Ovary (tissue), 7 donors: ENCODE measurements at regions not wholly inside any gene's neighbourhood (a gene's known extent, or its start where the extent isn't known, plus 50 kb on each side); places are given as distances from the start of the nearest gene placed in this dataset.

Experiments used
- DNase-seq, 5 donors: peaks; one replicate each; pipeline ENCODE4 v3.0.0-alpha.2; 2019 to 2020
- H3K27ac ChIP-seq, 2 donors: fragments of 200-600 bp; one replicate each; pipeline versions ENCODE4 v1.5.1 to v1.8.0; 2019 to 2022
- H3K27me3 ChIP-seq: fragments of 200-600 bp; one replicate; pipeline ENCODE4 v1.8.0; 2022
- H3K36me3 ChIP-seq: fragments of 200-600 bp; sonication (generic); one replicate; pipeline ENCODE4 v1.5.1; 2019
- H3K4me1 ChIP-seq: one replicate; pipeline ENCODE4 v1.8.1; 2013; ENCODE audit warnings: mild to moderate bottlenecking, moderate library complexity; ENCODE audit not compliant: insufficient read depth
- H3K4me3 ChIP-seq: fragments of 200-600 bp; sonication (generic); one replicate; pipeline ENCODE4 v1.5.1; 2017
- H3K9me3 ChIP-seq, 2 donors: fragments of 200-600 bp in 1 of 2; sonication (generic) in 1 of 2; one replicate each; pipeline versions ENCODE4 v1.5.1 to v1.8.1; 2013 to 2019; ENCODE audit warnings: mild to moderate bottlenecking in 1 of 2, moderate library complexity in 1 of 2
- CTCF ChIP-seq, 3 donors: fragments of 450-650 bp in 2 of 3; fragments of 200-600 bp in 1 of 3; IDR thresholded peaks; one replicate each; pipeline versions ENCODE4 v1.5.1 to v1.8.0; 2016 to 2022; ENCODE audit warnings: antibody characterized with exemption in 3 of 3, mild to moderate bottlenecking in 1 of 3
- EP300 ChIP-seq: sonication (generic); formaldehyde crosslinking; IDR thresholded peaks from one replicate; pipeline ENCODE4 v1.6.1; 2017; ENCODE audit warnings: antibody characterized with exemption
- POLR2A ChIP-seq: fragments of 450-650 bp; IDR thresholded peaks from one replicate; pipeline ENCODE4 v1.6.1; 2017; ENCODE audit warnings: antibody characterized with exemption, mild to moderate bottlenecking, moderate library complexity
- WGBS, 3 donors: extraction: QIAGEN DNeasy Blood & Tissue Kit in 1 of 3; methylation state at CpG; one replicate each; pipeline versions ENCODE4 v1.1.5 to v1.1.7; 2013 to 2017; 5-methylcytosine and 5-hydroxymethylcytosine counted together
- intact Hi-C, 4 donors: fragments of 100-400 bp; cut with DNase I; formaldehyde crosslinking; loops; one replicate each; pipeline versions ENCODE4 v1.11.0 to v1.15.1; 2022 to 2023
- donor health status: DM: no; HTN: no; CAD: no; lungs with moderate emphysema.
- donor health status: DM: no; HTN: no; CAD: no.
- donor health status: Bipolar disorder and iron deficiency.
- donor health status: DM: no; HTN: no; CAD: no.
- donor health status: DM: yes; HTN: yes; CAD: no.

GRCh38 chr3:152155246-152156020 lies 113.3 kb upstream of the MBNL1 start:
- H3K27me3 ChIP-seq, result peaks cover 2% of the 10 kb centered on the region
- H3K4me3 ChIP-seq, result no peak overlapping the region
- DNase-seq, result no peak
- no peaks in the 10 kb centered on the region for H3K9me3 ChIP-seq
- no peak overlapping the region for H3K27ac ChIP-seq
- TF ChIP-seq EP300 (no peak), CTCF (IDR thresholded peaks at IDR 0.05) (no peak), POLR2A (no peak)
- H3K36me3 ChIP-seq, result no peaks in the 10 kb centered on the region
- intact Hi-C loops, result no loop called here
- WGBS, 3 donors, result 65 to 72% (median 66%) methylated on average over 5 of the region's 5 CpGs
- no peaks in the 10 kb centered on the region for H3K4me1 ChIP-seq

- no peak for DNase-seq
- Histone ChIP-seq H3K4me1 (no peaks in the 10 kb centered on the region), H3K27me3 (peaks cover 2% of the 10 kb centered on the region), H3K36me3 (no peaks in the 10 kb centered on the region), H3K27ac (no peak overlapping the region), H3K9me3 (no peaks in the 10 kb centered on the region), H3K4me3 (no peak overlapping the region)
- TF ChIP-seq POLR2A (no peak), EP300 (no peak), CTCF (IDR thresholded peaks at IDR 0.05) (no peak)
- WGBS, 3 donors, result 63 to 69% (median 64%) methylated on average over 3 of the region's 3 CpGs
- intact Hi-C loops, result no loop called here
Measured at GRCh38 chr3:152156880-152157279, 111.8 kb upstream of the MBNL1 start.

- intact Hi-C loops, result no loop called here
Measured at GRCh38 chr3:152157337-152157736, 111.4 kb upstream of the MBNL1 start.

GRCh38 chr3:152159328-152159727 lies 109.4 kb upstream of the MBNL1 start:
- H3K4me1 ChIP-seq, result no peaks in the 10 kb centered on the region
- intact Hi-C loops, result no loop called here
- H3K27me3 ChIP-seq, result peaks cover 2% of the 10 kb centered on the region
- H3K4me3 ChIP-seq, result no peak overlapping the region
- TF ChIP-seq POLR2A, result no peak
- TF ChIP-seq CTCF (IDR thresholded peaks at IDR 0.05), result no peak
- TF ChIP-seq EP300, result no peak
- no peaks in the 10 kb centered on the region for H3K36me3 ChIP-seq
- no peak for DNase-seq
- no peak overlapping the region for H3K27ac ChIP-seq
- 51 to 52% (median 52%) methylated on average over 4 of the region's 4 CpGs for WGBS, 3 donors
- H3K9me3 ChIP-seq, result no peaks in the 10 kb centered on the region

More at GRCh38 chr3:152157337-152157736, 111.4 kb upstream of the MBNL1 start:
- TF ChIP-seq POLR2A (no peak), CTCF (IDR thresholded peaks at IDR 0.05) (no peak), EP300 (no peak)
- no peak for DNase-seq
- no peaks in the 10 kb centered on the region for H3K36me3 ChIP-seq
- H3K4me1 ChIP-seq, result no peaks in the 10 kb centered on the region
- no peak overlapping the region for H3K4me3 ChIP-seq
- peaks cover 2% of the 10 kb centered on the region for H3K27me3 ChIP-seq
- no peak overlapping the region for H3K27ac ChIP-seq
- no peaks in the 10 kb centered on the region for H3K9me3 ChIP-seq
